HT1080 (cell line): ENCODE measurements at regions not wholly inside any gene's neighbourhood (a gene's known extent, or its start where the extent isn't known, plus 50 kb on each side); places are given as distances from the start of the nearest gene placed in this dataset.
"Not testable (repeated sequence)": the region's sequence is repeated elsewhere in the genome, so short reads cannot be mapped to it uniquely, and the experiment has no call there.

Experiments
- DNase-seq: peaks from one replicate; pipeline ENCODE4 v3.0.0-alpha.2; 2015; ENCODE audit warnings: low read depth

- DNase-seq: no peak
These were observed 144.8 kb upstream of the PHACTR3 start for GRCh38 chr20:59459586-59459985.

GRCh38 chr20:59460352-59460751 is 144.0 kb upstream of the PHACTR3 start:
- no peak for DNase-seq

- DNase-seq: no peak
These were observed 142.8 kb upstream of the PHACTR3 start for GRCh38 chr20:59461526-59461925.

- no peak for DNase-seq
These were observed 142.1 kb upstream of the PHACTR3 start for GRCh38 chr20:59462249-59462648.

- no peak for DNase-seq
These were observed 140.8 kb upstream of the PHACTR3 start for GRCh38 chr20:59463541-59463940.

- no peak for DNase-seq
These were observed 138.1 kb upstream of the PHACTR3 start for GRCh38 chr20:59466107-59466815.

GRCh38 chr20:59468831-59469230 is 135.5 kb upstream of the PHACTR3 start:
- no peak for DNase-seq

GRCh38 chr20:59469267-59470252 is 134.8 kb upstream of the PHACTR3 start:
- no peak for DNase-seq

GRCh38 chr20:59470521-59470920 is 133.8 kb upstream of the PHACTR3 start:
- DNase-seq: no peak

- no peak for DNase-seq
These were observed 132.5 kb upstream of the PHACTR3 start for GRCh38 chr20:59471653-59472421.

- no peak for DNase-seq
These were observed 130.6 kb upstream of the PHACTR3 start for GRCh38 chr20:59473742-59474141.

GRCh38 chr20:59481067-59481466 is 123.3 kb upstream of the PHACTR3 start:
- no peak for DNase-seq

GRCh38 chr20:59481477-59482018 is 122.8 kb upstream of the PHACTR3 start:
- DNase-seq: no peak

GRCh38 chr20:59482351-59483187 is 121.8 kb upstream of the PHACTR3 start:
- DNase-seq: no peak

GRCh38 chr20:59483481-59483880 is 120.9 kb upstream of the PHACTR3 start:
- DNase-seq: no peak

GRCh38 chr20:59484228-59484627 is 120.1 kb upstream of the PHACTR3 start:
- DNase-seq: no peak

GRCh38 chr20:59485576-59486454 is 118.5 kb upstream of the PHACTR3 start:
- no peak for DNase-seq

GRCh38 chr20:59488459-59488858 is 115.9 kb upstream of the PHACTR3 start:
- not testable (repeated sequence) for DNase-seq
